B cell (primary cell): ENCODE measurements at regions not wholly inside any gene's neighbourhood (a gene's known extent, or its start where the extent isn't known, plus 50 kb on each side); places are given as distances from the start of the nearest gene placed in this dataset.

Source experiments
- ATAC-seq: fragments of 200-7000 bp; cut with Tn5 transposase; one replicate; pipeline ENCODE4 v1.10.0; 2021; ENCODE audit warnings: low read depth, mild to moderate bottlenecking, moderate number of reproducible peaks, moderate library complexity
- CTCF ChIA-PET: fragments of 350-600 bp; sonication (Branson Sonifier 250); formaldehyde crosslinking; loops from one replicate; lab custom pipeline; 2021; ENCODE audit warnings: antibody characterized with exemption, inconsistent platforms; lab: Charles Lee
- POLR2A ChIA-PET: fragments of 350-600 bp; sonication (Branson Sonifier 250); formaldehyde crosslinking; loops from one replicate; lab custom pipeline; 2021; ENCODE audit warnings: antibody characterized with exemption; lab: Charles Lee
- DNase-seq: peaks from one replicate; pipeline ENCODE4 v3.0.0; 2013
- H2AFZ ChIP-seq: 2 replicates; pipeline ENCODE4 v1.6.1; 2012; ENCODE audit warnings: mild to moderate bottlenecking, low read depth, low read length; ENCODE audit not compliant: insufficient read depth, poor library complexity, severe bottlenecking
- H3K27ac ChIP-seq, 2 donors: 1 replicate in 1 of 2; 2 replicates in 1 of 2; pipeline ENCODE4 v1.5.1; 2012 to 2013; ENCODE audit warnings: low read length in 2 of 2, mild to moderate bottlenecking in 2 of 2, moderate library complexity in 1 of 2
- H3K27me3 ChIP-seq, 4 experiments: fragments of 200-600 bp in 1 of 4; sonication (generic) in 1 of 4; replicated peaks in 1 of 4; 1 replicate in 2 of 4; 2 replicates in 2 of 4; pipeline versions ENCODE4 v1.6.1 to v1.7.0; 2013 to 2016; ENCODE audit warnings: low read length in 3 of 4, mild to moderate bottlenecking in 2 of 4, mixed read lengths in 1 of 4, moderate library complexity in 1 of 4; ENCODE audit not compliant: insufficient read depth in 4 of 4, control insufficient read depth in 3 of 4; ENCODE audit errors: control extremely low read depth in 1 of 4
- H3K36me3 ChIP-seq, 2 experiments: replicated peaks in 1 of 2; 1 replicate in 1 of 2; 2 replicates in 1 of 2; pipeline versions ENCODE4 v1.6.1 to v1.7.1; 2013; ENCODE audit warnings: low read length in 1 of 2; ENCODE audit not compliant: insufficient read depth in 2 of 2, control insufficient read depth in 1 of 2; ENCODE audit errors: control extremely low read depth in 1 of 2, extremely low read depth in 1 of 2
- H3K4me1 ChIP-seq, 2 donors: fragments of 200-600 bp in 1 of 2; sonication (generic) in 1 of 2; 1 replicate in 1 of 2; 2 replicates in 1 of 2; pipeline versions ENCODE4 v1.5.1 to v1.6.1; 2013 to 2017; ENCODE audit warnings: low read length in 2 of 2; ENCODE audit not compliant: control insufficient read depth in 2 of 2, insufficient read depth in 2 of 2
- H3K4me2 ChIP-seq: replicated peaks from 2 replicates; pipeline ENCODE3; 2012; ENCODE audit warnings: mild to moderate bottlenecking, low read depth, low read length; ENCODE audit not compliant: poor library complexity, severe bottlenecking
- H3K4me3 ChIP-seq, 5 experiments: fragments of 200-600 bp in 1 of 5; sonication (generic) in 1 of 5; 1 replicate in 3 of 5; 2 replicates in 2 of 5; pipeline versions ENCODE4 v1.5.1 to v1.7.0; 2011 to 2016; ENCODE audit warnings: low read length in 4 of 5, mild to moderate bottlenecking in 4 of 5, low read depth in 2 of 5, control low read depth in 1 of 5, moderate library complexity in 1 of 5; ENCODE audit not compliant: insufficient read depth in 1 of 5; ENCODE audit errors: control extremely low read depth in 1 of 5, extremely low read depth in 1 of 5
- H3K79me2 ChIP-seq: fragments of 200-600 bp; sonication (generic); one replicate; pipeline ENCODE4 v1.6.0; 2016; ENCODE audit warnings: low read length; ENCODE audit not compliant: control insufficient read depth, insufficient read depth
- H3K9ac ChIP-seq: fragments of 200-600 bp; sonication (generic); 2 replicates; pipeline ENCODE4 v1.6.1; 2017; ENCODE audit warnings: mild to moderate bottlenecking, low read length, moderate library complexity
- H3K9me3 ChIP-seq, 3 donors: one replicate each; pipeline versions ENCODE4 v1.6.1 to v1.7.1; 2013; ENCODE audit warnings: low read length in 2 of 3; ENCODE audit not compliant: control insufficient read depth in 2 of 3, insufficient read depth in 1 of 3; ENCODE audit errors: control extremely low read depth in 1 of 3
- H4K20me1 ChIP-seq: 2 replicates; pipeline ENCODE4 v1.6.0; 2012; ENCODE audit warnings: mild to moderate bottlenecking, low read length; ENCODE audit not compliant: insufficient read depth, control insufficient read depth, poor library complexity, severe bottlenecking
- H3K27ac Mint-ChIP-seq: one replicate; pipeline ENCODE4 v1.8.0; 2021; ENCODE audit warnings: mixed read lengths
- H3K27me3 Mint-ChIP-seq: one replicate; pipeline ENCODE4 v1.8.0; 2021; ENCODE audit warnings: mixed read lengths
- H3K4me1 Mint-ChIP-seq: one replicate; pipeline ENCODE4 v1.8.0; 2021; ENCODE audit warnings: mixed read lengths
- H3K4me3 Mint-ChIP-seq: one replicate; pipeline ENCODE4 v1.8.0; 2021; ENCODE audit warnings: mixed read lengths
- H3K9me3 Mint-ChIP-seq: one replicate; pipeline ENCODE4 v1.8.0; 2022; ENCODE audit warnings: mixed read lengths; ENCODE audit not compliant: insufficient read depth
- EZH2 ChIP-seq: IDR thresholded peaks from 2 replicates; pipeline ENCODE4 v1.6.1; 2012; ENCODE audit warnings: borderline replicate concordance, low read depth, mild to moderate bottlenecking, moderate library complexity, low read length; ENCODE audit not compliant: insufficient read depth, poor library complexity, severe bottlenecking
- WGBS: methylation state at CpG from one replicate; pipeline ENCODE4 v1.1.5; 2013; ENCODE audit warnings: missing lambda C conversion rate; ENCODE audit not compliant: insufficient coverage; 5-methylcytosine and 5-hydroxymethylcytosine counted together
- intact Hi-C: fragments of 100-400 bp; cut with micrococcal nuclease; formaldehyde crosslinking; loops from one replicate; pipeline ENCODE4 v1.10.0; 2022
- TF ChIP-seq, protein P1 (sequence below): fragments of 200-600 bp; IDR thresholded peaks from one replicate; pipeline ENCODE4 v1.8.0; 2022; ENCODE audit warnings: antibody characterized with exemption, mild to moderate bottlenecking

GRCh38 chr14:97546491-97547230 lies 749.5 kb downstream of the VRK1 start:
- Histone ChIP-seq H4K20me1 (no peaks in the 10 kb centered on the region), H3K27ac (no peak overlapping the region), H3K79me2 (no peaks in the 10 kb centered on the region), H3K4me3 (no peak overlapping the region), H3K36me3 (no peaks in the 10 kb centered on the region), H3K4me1 (no peaks in the 10 kb centered on the region), H3K9ac (no peak overlapping the region), H2AFZ (no peak overlapping the region), H3K27me3 (no peaks in the 10 kb centered on the region), H3K9me3 (peaks cover 0 to 11% (median 0%) of the 10 kb centered on the region in 3 donors), H3K4me2 (no peak overlapping the region)
- POLR2A ChIA-PET = no interaction called here
- Mint-ChIP-seq H3K4me3 (no peak overlapping the region), H3K27ac (no peak overlapping the region), H3K4me1 (no peaks in the 10 kb centered on the region), H3K9me3 (no peaks in the 10 kb centered on the region), H3K27me3 (no peaks in the 10 kb centered on the region)
- DNase-seq (no peak), ATAC-seq (no peak)
- 98% methylated on average over 16 of the region's 20 CpGs for WGBS
- CTCF ChIA-PET = no interaction called here
- TF ChIP-seq, protein P1, sequence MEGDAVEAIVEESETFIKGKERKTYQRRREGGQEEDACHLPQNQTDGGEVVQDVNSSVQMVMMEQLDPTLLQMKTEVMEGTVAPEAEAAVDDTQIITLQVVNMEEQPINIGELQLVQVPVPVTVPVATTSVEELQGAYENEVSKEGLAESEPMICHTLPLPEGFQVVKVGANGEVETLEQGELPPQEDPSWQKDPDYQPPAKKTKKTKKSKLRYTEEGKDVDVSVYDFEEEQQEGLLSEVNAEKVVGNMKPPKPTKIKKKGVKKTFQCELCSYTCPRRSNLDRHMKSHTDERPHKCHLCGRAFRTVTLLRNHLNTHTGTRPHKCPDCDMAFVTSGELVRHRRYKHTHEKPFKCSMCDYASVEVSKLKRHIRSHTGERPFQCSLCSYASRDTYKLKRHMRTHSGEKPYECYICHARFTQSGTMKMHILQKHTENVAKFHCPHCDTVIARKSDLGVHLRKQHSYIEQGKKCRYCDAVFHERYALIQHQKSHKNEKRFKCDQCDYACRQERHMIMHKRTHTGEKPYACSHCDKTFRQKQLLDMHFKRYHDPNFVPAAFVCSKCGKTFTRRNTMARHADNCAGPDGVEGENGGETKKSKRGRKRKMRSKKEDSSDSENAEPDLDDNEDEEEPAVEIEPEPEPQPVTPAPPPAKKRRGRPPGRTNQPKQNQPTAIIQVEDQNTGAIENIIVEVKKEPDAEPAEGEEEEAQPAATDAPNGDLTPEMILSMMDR = no peak
- intact Hi-C loops = no loop called here

GRCh38 chr14:97550463-97550862 lies 753.3 kb downstream of the VRK1 start:
- CTCF ChIA-PET = no interaction called here

More at GRCh38 chr14:97550463-97550862, 753.3 kb downstream of the VRK1 start:
- Histone ChIP-seq H3K9me3 (peaks cover 0 to 11% (median 0%) of the 10 kb centered on the region in 3 donors), H3K4me2 (no peak overlapping the region), H2AFZ (no peak overlapping the region), H3K27ac (no peak overlapping the region), H3K4me3 (no peak overlapping the region), H3K79me2 (no peaks in the 10 kb centered on the region), H3K4me1 (no peaks in the 10 kb centered on the region), H3K36me3 (no peaks in the 10 kb centered on the region), H4K20me1 (no peaks in the 10 kb centered on the region), H3K27me3 (no peaks in the 10 kb centered on the region), H3K9ac (no peak overlapping the region)
- no peaks in the 10 kb centered on the region for H3K27me3 Mint-ChIP-seq
- H3K27ac Mint-ChIP-seq = no peak overlapping the region
- WGBS = 88% methylated on average over 1 of the region's 3 CpGs
- no peaks in the 10 kb centered on the region for H3K4me1 Mint-ChIP-seq
- DNase-seq (no peak), ATAC-seq (no peak)
- intact Hi-C loops = no loop called here
- H3K9me3 Mint-ChIP-seq = no peaks in the 10 kb centered on the region
- H3K4me3 Mint-ChIP-seq = no peak overlapping the region
- TF ChIP-seq, protein P1 = no peak
- TF ChIP-seq EZH2 = no peak
- POLR2A ChIA-PET = no interaction called here
